Liver (tissue), 8 donors: ENCODE measurements at regions not wholly inside any gene's neighbourhood (a gene's known extent, or its start where the extent isn't known, plus 50 kb on each side); places are given as distances from the start of the nearest gene placed in this dataset.

Experiments used
- DNase-seq: peaks from one replicate; pipeline ENCODE4 v3.0.0-alpha.2; 2017; ENCODE audit warnings: low spot score
- H3K27ac ChIP-seq, 2 donors: one replicate each; pipeline ENCODE4 v1.7.0; 2013; ENCODE audit warnings: inconsistent platforms in 2 of 2, low read length in 2 of 2, control low read depth in 1 of 2, low read depth in 1 of 2, mild to moderate bottlenecking in 1 of 2
- H3K27me3 ChIP-seq, 4 donors: one replicate each; pipeline versions ENCODE4 v1.6.1 to v1.7.0; 2013; ENCODE audit warnings: low read length in 3 of 4, inconsistent platforms in 1 of 4, mild to moderate bottlenecking in 1 of 4, moderate library complexity in 1 of 4; ENCODE audit not compliant: control insufficient read depth in 4 of 4, insufficient read depth in 4 of 4
- H3K36me3 ChIP-seq, 4 donors: one replicate each; pipeline versions ENCODE4 v1.6.1 to v1.7.0; 2013; ENCODE audit warnings: low read length in 3 of 4, mild to moderate bottlenecking in 3 of 4, low read depth in 1 of 4, moderate library complexity in 1 of 4; ENCODE audit not compliant: control insufficient read depth in 4 of 4, insufficient read depth in 3 of 4
- H3K4me1 ChIP-seq, 4 donors: one replicate each; pipeline versions ENCODE4 v1.6.1 to v1.7.0; 2013; ENCODE audit warnings: low read length in 3 of 4, mild to moderate bottlenecking in 3 of 4, moderate library complexity in 1 of 4; ENCODE audit not compliant: control insufficient read depth in 4 of 4, insufficient read depth in 4 of 4
- H3K4me3 ChIP-seq, 3 donors: one replicate each; pipeline versions ENCODE4 v1.6.1 to v1.7.0; 2013; ENCODE audit warnings: low read length in 3 of 3, control low read depth in 1 of 3, low read depth in 1 of 3, mild to moderate bottlenecking in 1 of 3
- H3K9ac ChIP-seq, 2 donors: one replicate each; pipeline ENCODE4 v1.7.0; 2013; ENCODE audit warnings: low read length in 2 of 2, mild to moderate bottlenecking in 2 of 2, moderate library complexity in 2 of 2, control low read depth in 1 of 2, low read depth in 1 of 2
- H3K9me3 ChIP-seq, 4 donors: one replicate each; pipeline versions ENCODE4 v1.6.1 to v1.7.0; 2013; ENCODE audit warnings: low read length in 3 of 4; ENCODE audit not compliant: control insufficient read depth in 4 of 4
- ATF3 ChIP-seq: IDR thresholded peaks from 2 replicates; pipeline ENCODE4 v1.6.1; 2016; ENCODE audit warnings: antibody characterized with exemption
- CTCF ChIP-seq: fragments of 150-350 bp; IDR thresholded peaks from 2 replicates; pipeline ENCODE4 v1.5.1; 2017; ENCODE audit warnings: improper control_type of control experiment, low read depth, low read length; ENCODE audit not compliant: missing input control
- EGR1 ChIP-seq, 2 donors: IDR thresholded peaks; 2 replicates each; pipeline ENCODE4 v1.6.1; 2016 to 2018; ENCODE audit warnings: antibody characterized with exemption in 2 of 2, low read depth in 2 of 2
- FOXA1 ChIP-seq: IDR thresholded peaks from 2 replicates; pipeline ENCODE4 v1.6.1; 2016; ENCODE audit warnings: antibody characterized with exemption
- FOXA2 ChIP-seq: IDR thresholded peaks from 2 replicates; pipeline ENCODE4 v1.6.1; 2016; ENCODE audit warnings: antibody characterized with exemption
- HNF4G ChIP-seq: IDR thresholded peaks from 2 replicates; pipeline ENCODE4 v1.6.1; 2016; ENCODE audit warnings: antibody characterized with exemption
- JUND ChIP-seq, 2 donors: IDR thresholded peaks; 2 replicates each; pipeline ENCODE4 v1.6.1; 2016; ENCODE audit warnings: antibody characterized with exemption in 2 of 2
- RAD21 ChIP-seq, 2 donors: IDR thresholded peaks; 2 replicates each; pipeline ENCODE4 v1.6.1; 2016; ENCODE audit warnings: antibody characterized with exemption in 2 of 2, mild to moderate bottlenecking in 2 of 2
- RXRA ChIP-seq, 2 donors: IDR thresholded peaks; 2 replicates each; pipeline ENCODE4 v1.6.1; 2017 to 2018; ENCODE audit warnings: antibody characterized with exemption in 2 of 2, mild to moderate bottlenecking in 1 of 2
- SP1 ChIP-seq: IDR thresholded peaks from 2 replicates; pipeline ENCODE4 v1.6.1; 2018; ENCODE audit warnings: antibody characterized with exemption, mild to moderate bottlenecking
- YY1 ChIP-seq: IDR thresholded peaks from 2 replicates; pipeline ENCODE4 v1.6.1; 2016; ENCODE audit warnings: antibody characterized with exemption, mild to moderate bottlenecking
- ZBTB33 ChIP-seq: IDR thresholded peaks from 2 replicates; pipeline ENCODE4 v1.6.1; 2016; ENCODE audit warnings: antibody characterized with exemption
- WGBS: extraction: QIAGEN DNeasy Blood & Tissue Kit; methylation state at CpG from one replicate; pipeline ENCODE4 v1.1.7; 2013; 5-methylcytosine and 5-hydroxymethylcytosine counted together
- TF ChIP-seq, protein P1 (sequence below): IDR thresholded peaks from 2 replicates; pipeline ENCODE4 v1.6.1; 2016; ENCODE audit warnings: antibody characterized with exemption, mild to moderate bottlenecking
- donor health status: healthy.
- donor health status: healthy.
- donor health status: healthy.
- donor health status: healthy.
- donor health status: healthy.

- TF ChIP-seq, protein P1, sequence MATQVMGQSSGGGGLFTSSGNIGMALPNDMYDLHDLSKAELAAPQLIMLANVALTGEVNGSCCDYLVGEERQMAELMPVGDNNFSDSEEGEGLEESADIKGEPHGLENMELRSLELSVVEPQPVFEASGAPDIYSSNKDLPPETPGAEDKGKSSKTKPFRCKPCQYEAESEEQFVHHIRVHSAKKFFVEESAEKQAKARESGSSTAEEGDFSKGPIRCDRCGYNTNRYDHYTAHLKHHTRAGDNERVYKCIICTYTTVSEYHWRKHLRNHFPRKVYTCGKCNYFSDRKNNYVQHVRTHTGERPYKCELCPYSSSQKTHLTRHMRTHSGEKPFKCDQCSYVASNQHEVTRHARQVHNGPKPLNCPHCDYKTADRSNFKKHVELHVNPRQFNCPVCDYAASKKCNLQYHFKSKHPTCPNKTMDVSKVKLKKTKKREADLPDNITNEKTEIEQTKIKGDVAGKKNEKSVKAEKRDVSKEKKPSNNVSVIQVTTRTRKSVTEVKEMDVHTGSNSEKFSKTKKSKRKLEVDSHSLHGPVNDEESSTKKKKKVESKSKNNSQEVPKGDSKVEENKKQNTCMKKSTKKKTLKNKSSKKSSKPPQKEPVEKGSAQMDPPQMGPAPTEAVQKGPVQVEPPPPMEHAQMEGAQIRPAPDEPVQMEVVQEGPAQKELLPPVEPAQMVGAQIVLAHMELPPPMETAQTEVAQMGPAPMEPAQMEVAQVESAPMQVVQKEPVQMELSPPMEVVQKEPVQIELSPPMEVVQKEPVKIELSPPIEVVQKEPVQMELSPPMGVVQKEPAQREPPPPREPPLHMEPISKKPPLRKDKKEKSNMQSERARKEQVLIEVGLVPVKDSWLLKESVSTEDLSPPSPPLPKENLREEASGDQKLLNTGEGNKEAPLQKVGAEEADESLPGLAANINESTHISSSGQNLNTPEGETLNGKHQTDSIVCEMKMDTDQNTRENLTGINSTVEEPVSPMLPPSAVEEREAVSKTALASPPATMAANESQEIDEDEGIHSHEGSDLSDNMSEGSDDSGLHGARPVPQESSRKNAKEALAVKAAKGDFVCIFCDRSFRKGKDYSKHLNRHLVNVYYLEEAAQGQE, result no peak
- TF ChIP-seq FOXA2, result no peak
- TF ChIP-seq RAD21 (IDR thresholded peaks at IDR 0.05), result no peak
- no peak for TF ChIP-seq ATF3
- TF ChIP-seq SP1, result no peak
- TF ChIP-seq RXRA (IDR thresholded peaks at IDR 0.05), result no peak
Observed at GRCh38 chr1:192751260-192751659, 57.6 kb upstream of the RGS2 start (continued).

DNA sequence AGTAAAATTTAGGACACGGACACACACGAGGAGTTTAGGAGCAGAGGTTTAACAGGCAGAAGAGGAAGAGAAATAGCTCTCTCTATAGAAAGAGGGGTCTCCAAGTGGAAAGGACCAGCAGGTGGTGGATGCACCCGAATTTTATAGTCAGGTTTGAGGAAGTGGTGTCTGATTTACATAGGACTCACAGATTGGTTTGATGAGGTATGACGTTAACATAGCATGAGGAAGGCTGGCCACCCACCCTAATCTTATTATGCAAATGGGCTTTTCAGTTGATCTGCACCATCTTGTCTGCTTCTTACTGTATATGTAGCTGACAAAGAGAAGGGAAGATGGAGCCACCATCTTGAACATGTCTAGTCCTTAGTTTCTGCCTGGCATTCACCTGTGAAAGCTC is 52.5 kb upstream of the RGS2 start:
- Histone ChIP-seq H3K9ac (no peak overlapping the region), H3K27me3 (no peaks in the 10 kb centered on the region), H3K27ac (no peak overlapping the region), H3K9me3 (peaks cover 0 to 6% (median 0%) of the 10 kb centered on the region in 4 donors), H3K36me3 (no peaks in the 10 kb centered on the region), H3K4me3 (no peak overlapping the region), H3K4me1 (no peaks in the 10 kb centered on the region)
- no peak for DNase-seq
- TF ChIP-seq EGR1 (IDR thresholded peaks at IDR 0.05; ENCODE audit: low read depth in 2 of 2) (no peak), ZBTB33 (no peak), YY1 (no peak), JUND (IDR thresholded peaks at IDR 0.05) (no peak), ATF3 (no peak), HNF4G (no peak), FOXA1 (no peak)
- WGBS, result 75% methylated on average over 4 of the region's 4 CpGs

DNA sequence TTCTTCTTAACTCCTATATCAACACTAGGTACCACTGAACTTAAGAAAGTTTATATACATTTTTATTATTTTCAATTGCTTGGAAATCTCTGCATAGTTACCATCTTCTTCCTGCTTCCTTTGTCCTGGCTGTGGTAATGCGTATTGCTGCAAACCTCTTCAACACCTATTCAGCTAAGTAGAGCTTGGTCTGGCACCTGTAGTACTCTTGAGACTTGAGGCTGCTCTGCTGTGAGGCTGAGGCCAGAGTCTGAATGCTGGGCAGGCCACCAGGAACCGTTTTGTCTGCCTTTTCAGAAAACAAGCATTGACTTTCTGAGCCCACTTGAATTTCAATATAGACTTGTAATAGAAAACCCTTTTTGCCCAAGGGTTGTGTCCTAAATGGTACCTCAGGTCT is 52.0 kb upstream of the RGS2 start:
- Histone ChIP-seq H3K9me3 (peaks cover 0 to 6% (median 0%) of the 10 kb centered on the region in 4 donors), H3K4me3 (no peak overlapping the region), H3K36me3 (no peaks in the 10 kb centered on the region), H3K27me3 (no peaks in the 10 kb centered on the region), H3K9ac (no peak overlapping the region), H3K4me1 (no peaks in the 10 kb centered on the region), H3K27ac (no peak overlapping the region)
- 60% methylated on average over 2 of the region's 2 CpGs for WGBS
- TF ChIP-seq HNF4G (no peak), CTCF (no peak), ZBTB33 (no peak), EGR1 (IDR thresholded peaks at IDR 0.05; ENCODE audit: low read depth in 2 of 2) (no peak), RAD21 (IDR thresholded peaks at IDR 0.05) (no peak), JUND (IDR thresholded peaks at IDR 0.05) (no peak), YY1 (no peak)
- DNase-seq, result no peak
